ENCODE measurements at regions not wholly inside any gene's neighbourhood (a gene's known extent, or its start where the extent isn't known, plus 50 kb on each side); places are given as distances from the start of the nearest gene placed in this dataset.

DNA sequence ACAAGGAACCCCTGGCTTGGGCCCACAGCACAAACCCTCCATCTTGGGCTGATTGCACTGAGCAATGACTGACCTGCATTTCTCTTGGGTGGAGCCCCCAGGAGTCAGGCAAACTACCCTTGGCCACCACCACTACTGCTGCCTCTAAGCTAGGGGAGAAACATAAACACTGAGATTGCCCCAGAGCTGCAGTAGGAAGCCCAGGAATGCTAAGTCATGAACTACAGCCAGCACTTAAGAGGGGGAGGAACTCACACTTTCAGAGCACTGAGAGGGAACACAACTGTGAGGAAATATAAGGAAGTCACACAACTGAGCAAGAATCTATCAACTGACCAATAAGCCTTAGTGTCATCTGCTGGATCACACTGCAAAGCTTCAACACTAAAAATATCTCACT, 111.6 kb upstream of the PPP3CA start:
- Histone ChIP-seq H3K9me2 (replicated peaks; ENCODE audit: insufficient read depth) (no peaks in the 10 kb centered on the region), H3K4me3 (no peak overlapping the region), H3K36me3 (replicated peaks; ENCODE audit: insufficient read depth, low read depth) (no peaks in the 10 kb centered on the region), H3K27ac (no peak overlapping the region), H3K27me3 (no peaks in the 10 kb centered on the region), H3K9me3 (ENCODE audit: low read depth) (no peaks in the 10 kb centered on the region), H2AFZ (no peak overlapping the region), H4K20me1 (ENCODE audit: insufficient read depth, poor library complexity, severe bottlenecking) (no peaks in the 10 kb centered on the region), H3K4me1 (ENCODE audit: insufficient read depth) (no peaks in the 10 kb centered on the region), H3K79me2 (no peaks in the 10 kb centered on the region), H3K4me2 (no peak overlapping the region)
- no peak for DNase-seq (ENCODE audit: low spot score)
- TF ChIP-seq, protein P1, sequence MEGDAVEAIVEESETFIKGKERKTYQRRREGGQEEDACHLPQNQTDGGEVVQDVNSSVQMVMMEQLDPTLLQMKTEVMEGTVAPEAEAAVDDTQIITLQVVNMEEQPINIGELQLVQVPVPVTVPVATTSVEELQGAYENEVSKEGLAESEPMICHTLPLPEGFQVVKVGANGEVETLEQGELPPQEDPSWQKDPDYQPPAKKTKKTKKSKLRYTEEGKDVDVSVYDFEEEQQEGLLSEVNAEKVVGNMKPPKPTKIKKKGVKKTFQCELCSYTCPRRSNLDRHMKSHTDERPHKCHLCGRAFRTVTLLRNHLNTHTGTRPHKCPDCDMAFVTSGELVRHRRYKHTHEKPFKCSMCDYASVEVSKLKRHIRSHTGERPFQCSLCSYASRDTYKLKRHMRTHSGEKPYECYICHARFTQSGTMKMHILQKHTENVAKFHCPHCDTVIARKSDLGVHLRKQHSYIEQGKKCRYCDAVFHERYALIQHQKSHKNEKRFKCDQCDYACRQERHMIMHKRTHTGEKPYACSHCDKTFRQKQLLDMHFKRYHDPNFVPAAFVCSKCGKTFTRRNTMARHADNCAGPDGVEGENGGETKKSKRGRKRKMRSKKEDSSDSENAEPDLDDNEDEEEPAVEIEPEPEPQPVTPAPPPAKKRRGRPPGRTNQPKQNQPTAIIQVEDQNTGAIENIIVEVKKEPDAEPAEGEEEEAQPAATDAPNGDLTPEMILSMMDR (IDR thresholded peaks at IDR 0.05; ENCODE audit: poor library complexity) = no peak
- TF ChIP-seq EZH2phosphoT487 (IDR thresholded peaks at IDR 0.05; ENCODE audit: low read depth, severe bottlenecking, unreplicated experiment) (no peak), EZH2 (IDR thresholded peaks at IDR 0.05; ENCODE audit: borderline replicate concordance) (no peak)

DNA sequence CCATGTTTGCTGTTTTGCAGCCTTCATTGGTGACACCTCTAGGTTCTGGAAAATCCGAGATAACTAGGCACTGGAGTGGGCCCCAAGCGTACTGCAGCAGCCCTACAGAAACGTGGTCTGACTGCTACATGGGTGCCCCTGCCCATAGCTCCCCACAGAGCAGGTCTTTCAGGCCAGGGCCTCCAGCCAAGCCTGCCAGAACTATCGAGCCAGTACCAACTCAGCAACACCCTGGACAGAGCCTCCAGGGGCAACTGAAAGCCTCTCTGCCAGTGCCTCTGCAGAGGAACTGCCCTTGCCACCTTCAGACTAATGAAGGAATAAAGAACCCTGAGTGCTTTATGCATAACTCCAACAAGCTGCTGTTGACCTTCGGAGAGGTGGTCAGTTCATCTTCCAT, 111.1 kb upstream of the PPP3CA start:
- Histone ChIP-seq H2AFZ (no peak overlapping the region), H3K4me1 (ENCODE audit: insufficient read depth) (no peaks in the 10 kb centered on the region), H3K27ac (no peak overlapping the region), H3K27me3 (no peaks in the 10 kb centered on the region), H3K36me3 (replicated peaks; ENCODE audit: insufficient read depth, low read depth) (no peaks in the 10 kb centered on the region), H3K79me2 (no peaks in the 10 kb centered on the region), H3K9me3 (ENCODE audit: low read depth) (no peaks in the 10 kb centered on the region), H3K4me3 (no peak overlapping the region), H4K20me1 (ENCODE audit: insufficient read depth, poor library complexity, severe bottlenecking) (no peaks in the 10 kb centered on the region), H3K9me2 (replicated peaks; ENCODE audit: insufficient read depth) (no peaks in the 10 kb centered on the region), H3K4me2 (no peak overlapping the region)
- no peak for TF ChIP-seq EZH2 (IDR thresholded peaks at IDR 0.05; ENCODE audit: borderline replicate concordance)
- TF ChIP-seq, protein P1 (IDR thresholded peaks at IDR 0.05; ENCODE audit: poor library complexity) = no peak
- no peak for TF ChIP-seq EZH2phosphoT487 (IDR thresholded peaks at IDR 0.05; ENCODE audit: low read depth, severe bottlenecking, unreplicated experiment)
- DNase-seq (ENCODE audit: low spot score) = no peak
- 96% methylated on average over 5 of the region's 5 CpGs for WGBS (ENCODE audit: low lambda C conversion rate, missing lambda C conversion rate)

DNA sequence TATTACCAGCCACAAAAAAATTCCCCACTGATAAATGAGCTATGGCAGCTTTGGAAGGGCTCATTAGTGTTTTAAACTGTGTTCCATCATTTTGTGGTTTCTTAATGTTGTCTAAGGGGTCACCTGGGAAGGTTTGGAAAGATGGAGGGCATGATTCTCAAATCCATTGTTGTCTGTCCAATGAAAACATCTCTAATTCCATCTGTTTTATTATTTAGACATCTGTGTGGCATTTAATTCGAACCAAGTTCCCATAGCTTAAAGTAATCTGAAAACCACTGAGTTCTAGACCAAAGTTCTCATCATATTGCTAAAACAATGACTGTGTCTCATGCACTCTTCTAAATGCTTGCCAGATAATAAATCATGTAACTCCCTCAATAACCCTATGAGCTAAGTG, 103.8 kb upstream of the PPP3CA start:
- H3K27ac ChIP-seq = no peak overlapping the region
- no peak for DNase-seq (ENCODE audit: low spot score)
- no peak overlapping the region for H2AFZ ChIP-seq
- WGBS (ENCODE audit: low lambda C conversion rate, missing lambda C conversion rate) = 81% methylated on average over 1 of the region's 1 CpG
- H3K9me3 ChIP-seq (ENCODE audit: low read depth) = no peaks in the 10 kb centered on the region
- H3K79me2 ChIP-seq = no peaks in the 10 kb centered on the region
- H3K4me3 ChIP-seq = no peak overlapping the region
- TF ChIP-seq EZH2 (IDR thresholded peaks at IDR 0.05; ENCODE audit: borderline replicate concordance) (no peak), EZH2phosphoT487 (IDR thresholded peaks at IDR 0.05; ENCODE audit: low read depth, severe bottlenecking, unreplicated experiment) (no peak)
- TF ChIP-seq, protein P1 (IDR thresholded peaks at IDR 0.05; ENCODE audit: poor library complexity) = no peak
- no peaks in the 10 kb centered on the region for H3K27me3 ChIP-seq
- no peaks in the 10 kb centered on the region for H3K9me2 ChIP-seq (replicated peaks; ENCODE audit: insufficient read depth)
- H3K36me3 ChIP-seq (replicated peaks; ENCODE audit: insufficient read depth, low read depth) = no peaks in the 10 kb centered on the region
- H4K20me1 ChIP-seq (ENCODE audit: insufficient read depth, poor library complexity, severe bottlenecking) = no peaks in the 10 kb centered on the region
- H3K4me2 ChIP-seq = no peak overlapping the region
- no peaks in the 10 kb centered on the region for H3K4me1 ChIP-seq (ENCODE audit: insufficient read depth)

DNA sequence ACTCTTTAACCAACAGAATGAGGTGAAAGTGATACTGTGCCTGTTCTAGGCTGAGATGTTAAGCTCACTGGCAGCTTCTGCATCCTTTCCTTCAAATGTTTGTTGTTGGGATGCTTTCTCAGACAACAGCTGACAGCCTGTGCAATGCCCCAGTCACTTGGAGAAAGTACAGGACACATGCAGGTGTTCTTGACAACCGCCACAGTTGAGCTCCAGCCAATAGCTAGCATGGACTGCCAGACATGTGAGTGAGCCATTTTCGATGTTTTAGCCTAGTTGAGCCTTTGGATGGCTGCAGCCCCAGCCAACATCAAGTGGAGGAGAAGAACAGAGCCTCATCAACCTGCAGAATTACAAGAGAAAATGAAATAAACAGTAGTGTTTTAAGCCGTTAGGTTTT, 94.1 kb upstream of the PPP3CA start:
- Histone ChIP-seq H3K4me2 (no peak overlapping the region), H2AFZ (no peak overlapping the region), H3K9me2 (replicated peaks; ENCODE audit: insufficient read depth) (no peaks in the 10 kb centered on the region), H3K79me2 (no peaks in the 10 kb centered on the region), H4K20me1 (ENCODE audit: insufficient read depth, poor library complexity, severe bottlenecking) (no peaks in the 10 kb centered on the region), H3K9me3 (ENCODE audit: low read depth) (no peaks in the 10 kb centered on the region), H3K36me3 (replicated peaks; ENCODE audit: insufficient read depth, low read depth) (no peaks in the 10 kb centered on the region), H3K4me3 (no peak overlapping the region), H3K4me1 (ENCODE audit: insufficient read depth) (no peaks in the 10 kb centered on the region), H3K27ac (no peak overlapping the region), H3K27me3 (no peaks in the 10 kb centered on the region)
- no peak for DNase-seq (ENCODE audit: low spot score)
- TF ChIP-seq, protein P1 (IDR thresholded peaks at IDR 0.05; ENCODE audit: poor library complexity) = no peak
- TF ChIP-seq EZH2phosphoT487 (IDR thresholded peaks at IDR 0.05; ENCODE audit: low read depth, severe bottlenecking, unreplicated experiment) = no peak
- TF ChIP-seq EZH2 (IDR thresholded peaks at IDR 0.05; ENCODE audit: borderline replicate concordance) = no peak
- 87% methylated on average over 3 of the region's 3 CpGs for WGBS (ENCODE audit: low lambda C conversion rate, missing lambda C conversion rate)
